ENCODE measurements at regions not wholly inside any gene's neighbourhood (a gene's known extent, or its start where the extent isn't known, plus 50 kb on each side); places are given as distances from the start of the nearest gene placed in this dataset.

- Histone ChIP-seq H3K4me3 (ENCODE audit: low read length) (no peak overlapping the region), H3K9me2 (replicated peaks; ENCODE audit: insufficient read depth, low read length) (no peaks in the 10 kb centered on the region), H4K20me1 (ENCODE audit: insufficient read depth, low read length) (no peaks in the 10 kb centered on the region), H3K27me3 (replicated peaks; ENCODE audit: insufficient read depth, low read length) (no peaks in the 10 kb centered on the region), H3K4me2 (ENCODE audit: low read depth, low read length) (no peak overlapping the region), H3K9ac (ENCODE audit: low read length) (no peak overlapping the region), H3K4me1 (ENCODE audit: low read length) (no peaks in the 10 kb centered on the region), H3K79me2 (ENCODE audit: low read length) (no peaks in the 10 kb centered on the region), H2AFZ (ENCODE audit: low read length) (no peak overlapping the region), H3K27ac (ENCODE audit: low read length) (no peak overlapping the region), H3K9me3 (replicated peaks; ENCODE audit: insufficient read depth, low read length) (no peaks in the 10 kb centered on the region), H3K36me3 (replicated peaks; ENCODE audit: insufficient read depth, low read length) (no peaks in the 10 kb centered on the region), H3F3A (ENCODE audit: insufficient read depth, low read length) (no peaks in the 10 kb centered on the region)
- TF ChIP-seq EZH2phosphoT487 (IDR thresholded peaks at IDR 0.05; ENCODE audit: low read length) (no peak), CTCF (IDR thresholded peaks at IDR 0.05; ENCODE audit: low read length) (no peak), EZH2 (optimal IDR thresholded peaks at IDR 0.05; ENCODE audit: low read depth, low read length) (no peak)
- no peak for DNase-seq
Observed at GRCh38 chr2:173706936-173707335, 258.2 kb downstream of the SP3 start.

- Histone ChIP-seq H3K79me2 (ENCODE audit: low read length) (no peaks in the 10 kb centered on the region), H4K20me1 (ENCODE audit: insufficient read depth, low read length) (no peaks in the 10 kb centered on the region), H3K27me3 (replicated peaks; ENCODE audit: insufficient read depth, low read length) (no peaks in the 10 kb centered on the region), H3K4me2 (ENCODE audit: low read depth, low read length) (no peak overlapping the region), H3K4me3 (ENCODE audit: low read length) (no peak overlapping the region), H3K9me3 (replicated peaks; ENCODE audit: insufficient read depth, low read length) (no peaks in the 10 kb centered on the region), H3K27ac (ENCODE audit: low read length) (no peak overlapping the region), H3K4me1 (ENCODE audit: low read length) (no peaks in the 10 kb centered on the region), H2AFZ (ENCODE audit: low read length) (no peak overlapping the region), H3K9ac (ENCODE audit: low read length) (no peak overlapping the region), H3K9me2 (replicated peaks; ENCODE audit: insufficient read depth, low read length) (no peaks in the 10 kb centered on the region), H3K36me3 (replicated peaks; ENCODE audit: insufficient read depth, low read length) (no peaks in the 10 kb centered on the region), H3F3A (ENCODE audit: insufficient read depth, low read length) (no peaks in the 10 kb centered on the region)
- TF ChIP-seq EZH2phosphoT487 (IDR thresholded peaks at IDR 0.05; ENCODE audit: low read length) (no peak), EZH2 (optimal IDR thresholded peaks at IDR 0.05; ENCODE audit: low read depth, low read length) (no peak), CTCF (IDR thresholded peaks at IDR 0.05; ENCODE audit: low read length) (no peak)
- no peak for DNase-seq
Observed at GRCh38 chr2:173708806-173709205, 256.4 kb downstream of the SP3 start.

- no peaks in the 10 kb centered on the region for H3K4me1 ChIP-seq (ENCODE audit: low read length)
- H4K20me1 ChIP-seq (ENCODE audit: insufficient read depth, low read length): no peaks in the 10 kb centered on the region
- no peaks in the 10 kb centered on the region for H3K27me3 ChIP-seq (replicated peaks; ENCODE audit: insufficient read depth, low read length)
- H3K9ac ChIP-seq (ENCODE audit: low read length): no peak overlapping the region
- no peaks in the 10 kb centered on the region for H3K9me3 ChIP-seq (replicated peaks; ENCODE audit: insufficient read depth, low read length)
- no peaks in the 10 kb centered on the region for H3K36me3 ChIP-seq (replicated peaks; ENCODE audit: insufficient read depth, low read length)
- no peaks in the 10 kb centered on the region for H3F3A ChIP-seq (ENCODE audit: insufficient read depth, low read length)
- no peaks in the 10 kb centered on the region for H3K79me2 ChIP-seq (ENCODE audit: low read length)
- TF ChIP-seq EZH2phosphoT487 (IDR thresholded peaks at IDR 0.05; ENCODE audit: low read length) (no peak), EZH2 (optimal IDR thresholded peaks at IDR 0.05; ENCODE audit: low read depth, low read length) (no peak), CTCF (IDR thresholded peaks at IDR 0.05; ENCODE audit: low read length) (no peak)
- no peaks in the 10 kb centered on the region for H3K9me2 ChIP-seq (replicated peaks; ENCODE audit: insufficient read depth, low read length)
- no peak for DNase-seq
- H3K27ac ChIP-seq (ENCODE audit: low read length): no peak overlapping the region
- no peak overlapping the region for H2AFZ ChIP-seq (ENCODE audit: low read length)
- no peak overlapping the region for H3K4me3 ChIP-seq (ENCODE audit: low read length)
- no peak overlapping the region for H3K4me2 ChIP-seq (ENCODE audit: low read depth, low read length)
Observed at GRCh38 chr2:173711816-173712215, 253.4 kb downstream of the SP3 start.
